SW 1271 (cell line): ENCODE measurements at regions not wholly inside any gene's neighbourhood (a gene's known extent, or its start where the extent isn't known, plus 50 kb on each side); places are given as distances from the start of the nearest gene placed in this dataset.

Experiments used
- DNase-seq, 2 experiments: peaks; one replicate each; lab custom pipeline; 2025; lab: John Stamatoyannopoulos, UW

DNA sequence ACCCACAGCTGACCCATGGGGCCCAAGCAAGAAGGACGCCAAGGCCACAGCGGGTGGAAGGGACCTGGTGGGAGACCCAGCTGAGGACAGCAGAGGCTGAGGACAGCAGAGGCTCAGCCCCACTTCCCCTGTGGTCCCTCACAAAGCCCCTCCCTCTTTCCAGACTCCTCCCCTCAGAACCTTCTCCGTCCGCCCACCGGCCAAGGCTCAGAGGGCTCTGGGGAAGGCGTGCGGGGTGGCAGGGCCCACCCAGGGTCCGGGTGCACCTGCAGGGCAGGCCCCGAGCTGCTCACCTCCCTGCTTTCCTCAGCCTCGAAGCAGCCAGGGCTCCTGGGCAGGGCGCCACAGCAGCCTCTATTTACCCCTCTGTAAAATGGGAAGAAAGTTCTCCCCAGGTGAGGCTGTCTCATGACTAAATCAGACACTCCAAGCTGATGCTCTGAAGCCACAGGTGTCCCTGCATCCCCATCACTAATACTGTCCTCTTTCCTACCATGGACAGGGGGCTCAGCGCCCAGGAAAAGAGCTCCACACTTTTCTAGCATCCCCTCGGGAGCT lies 137.9 kb upstream of the PPP1R26 start:
- no peak for DNase-seq

DNA sequence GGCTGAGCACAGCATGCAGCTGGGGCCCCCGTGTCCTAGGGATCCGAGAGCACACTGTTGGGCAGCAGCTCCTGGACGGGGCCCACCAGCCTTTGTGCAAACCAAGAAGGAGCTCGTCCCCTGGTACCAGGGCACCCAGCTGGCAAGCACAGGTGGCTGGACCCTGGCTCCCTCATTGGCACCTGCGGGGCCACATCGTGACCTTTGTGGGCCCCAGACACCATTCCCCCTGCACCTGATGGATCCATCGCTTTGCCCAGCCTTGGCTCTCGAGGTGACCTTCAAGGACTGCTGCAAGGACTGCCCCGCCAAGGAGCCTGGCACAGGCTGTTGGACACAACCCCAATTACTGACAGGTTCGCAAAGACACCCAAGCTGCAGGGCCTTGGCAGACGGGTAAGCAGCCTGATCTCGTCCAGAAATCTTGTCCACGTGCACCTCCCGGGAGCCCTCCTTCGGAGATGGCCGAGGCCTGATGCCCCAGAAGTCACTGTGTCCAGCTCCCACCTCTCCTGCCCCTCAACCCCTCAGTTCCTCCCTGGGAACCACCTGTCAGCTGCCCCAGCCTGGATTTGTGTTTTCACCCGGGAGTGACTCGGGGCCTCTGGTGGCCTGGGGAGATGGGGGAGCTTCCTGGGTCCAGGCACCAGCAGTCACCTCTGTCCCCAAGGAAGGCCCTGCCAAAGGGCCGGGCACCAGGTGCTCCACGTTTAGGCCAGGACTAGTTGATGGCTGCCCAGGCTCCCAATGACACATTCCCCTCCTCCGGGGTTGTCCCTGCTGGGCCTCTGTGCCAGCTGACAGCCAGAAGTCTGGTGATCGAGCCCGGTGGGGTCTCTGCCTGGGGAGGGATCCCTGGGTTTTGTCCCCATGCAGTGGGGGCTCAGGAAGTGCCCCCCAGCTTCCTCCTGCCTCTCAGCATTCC lies 137.1 kb upstream of the PPP1R26 start:
- no peak for DNase-seq

DNA sequence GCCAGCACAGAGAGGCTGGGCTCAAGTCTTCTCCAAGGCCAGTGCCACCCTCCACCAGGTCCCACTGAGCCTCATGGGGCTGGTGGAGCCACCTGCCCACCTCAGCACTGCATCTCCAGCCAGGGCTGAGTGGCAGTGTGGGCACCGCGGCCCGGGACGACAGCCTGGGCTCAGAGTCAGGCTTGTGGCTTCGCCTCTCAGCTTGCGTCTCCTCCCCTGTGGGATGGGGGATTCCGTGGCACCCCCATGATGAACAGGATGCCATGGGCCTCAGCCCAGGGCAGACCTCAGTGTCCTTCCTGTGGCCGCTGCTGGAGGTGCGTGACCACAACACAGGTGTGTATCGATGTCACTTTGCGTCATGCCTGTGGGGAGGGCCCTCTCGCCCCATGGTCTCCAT lies 136.4 kb upstream of the PPP1R26 start:
- no peak for DNase-seq

DNA sequence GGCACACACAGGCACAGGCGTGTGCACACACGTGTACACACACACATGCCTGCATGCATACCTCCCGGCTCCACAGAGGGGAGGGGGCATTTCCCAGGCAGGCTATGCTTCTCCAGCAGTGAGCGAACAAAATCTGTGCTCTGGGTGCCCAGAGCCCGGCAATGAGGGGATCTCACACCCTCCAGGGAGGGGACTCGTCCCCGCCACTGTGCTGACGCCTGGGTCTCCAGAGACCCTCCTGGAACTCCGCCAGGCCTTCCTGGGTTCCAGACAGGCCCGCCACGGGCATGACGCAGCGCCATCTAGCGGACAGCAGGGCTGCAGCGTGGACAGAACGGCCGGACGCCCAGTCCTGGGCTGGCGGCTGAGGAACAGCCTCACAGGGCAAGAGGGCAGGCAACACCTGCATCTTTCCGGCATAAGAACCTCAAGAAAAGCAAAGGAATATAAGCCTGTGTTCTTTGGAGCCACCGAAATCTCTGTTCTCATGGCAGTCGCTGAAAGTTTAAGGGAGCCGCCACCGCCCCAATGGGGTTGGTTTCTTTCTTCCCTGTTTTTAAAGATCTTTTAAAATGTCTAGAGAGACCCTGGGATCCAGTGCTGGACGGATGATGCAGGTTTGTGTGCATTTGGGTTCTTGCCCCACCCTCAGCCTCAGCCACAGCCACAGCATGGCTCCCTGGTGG lies 135.6 kb upstream of the PPP1R26 start:
- peak in 1 of 2 experiments; percentile 34 for DNase-seq

DNA sequence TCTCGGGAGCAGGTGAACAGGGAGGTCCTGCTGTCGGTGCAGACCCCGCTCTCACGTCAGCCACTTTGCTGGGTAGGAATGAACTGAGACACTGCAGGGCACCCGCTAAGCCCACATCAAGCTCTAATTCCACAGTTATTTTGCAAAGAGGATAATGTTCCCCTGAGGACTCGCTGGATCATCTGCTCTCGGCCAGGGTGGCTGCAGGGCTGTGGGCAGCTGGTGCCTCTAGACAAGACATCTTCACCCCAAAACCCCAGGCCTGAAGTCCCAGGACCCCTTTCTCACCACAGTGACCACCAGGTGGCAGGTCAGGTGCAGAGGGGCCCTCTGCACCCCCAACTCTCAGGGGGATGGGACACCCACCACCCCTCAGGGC lies 135.1 kb upstream of the PPP1R26 start:
- DNase-seq: no peak

DNA sequence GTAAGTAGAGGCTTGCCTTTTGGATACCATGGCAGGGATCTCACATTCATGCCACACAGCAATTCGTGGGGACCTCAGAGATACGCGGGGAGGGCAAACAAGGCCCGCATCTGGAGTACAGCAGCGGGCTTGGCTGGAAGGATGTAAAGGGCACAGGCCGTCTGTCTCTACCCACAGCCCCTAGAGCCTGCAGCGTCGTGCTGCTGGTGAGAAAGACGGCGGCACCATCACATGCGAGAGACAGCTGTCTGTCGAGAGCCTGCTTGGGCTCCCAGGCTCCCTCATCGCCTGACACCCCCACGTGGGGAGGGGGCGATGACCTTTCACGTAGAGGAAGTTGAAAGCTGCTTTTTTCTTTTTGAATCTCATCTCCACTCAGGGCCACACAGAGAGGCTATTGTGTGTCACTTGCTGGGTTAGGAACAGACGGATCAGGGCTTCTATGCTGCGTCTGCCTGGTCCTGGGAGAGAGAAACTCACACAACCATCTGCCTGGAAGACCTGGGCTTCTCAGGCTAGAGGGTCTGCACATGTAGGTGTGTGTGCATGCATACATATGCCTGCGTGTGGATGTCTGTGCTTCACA lies 134.6 kb upstream of the PPP1R26 start:
- no peak for DNase-seq

DNA sequence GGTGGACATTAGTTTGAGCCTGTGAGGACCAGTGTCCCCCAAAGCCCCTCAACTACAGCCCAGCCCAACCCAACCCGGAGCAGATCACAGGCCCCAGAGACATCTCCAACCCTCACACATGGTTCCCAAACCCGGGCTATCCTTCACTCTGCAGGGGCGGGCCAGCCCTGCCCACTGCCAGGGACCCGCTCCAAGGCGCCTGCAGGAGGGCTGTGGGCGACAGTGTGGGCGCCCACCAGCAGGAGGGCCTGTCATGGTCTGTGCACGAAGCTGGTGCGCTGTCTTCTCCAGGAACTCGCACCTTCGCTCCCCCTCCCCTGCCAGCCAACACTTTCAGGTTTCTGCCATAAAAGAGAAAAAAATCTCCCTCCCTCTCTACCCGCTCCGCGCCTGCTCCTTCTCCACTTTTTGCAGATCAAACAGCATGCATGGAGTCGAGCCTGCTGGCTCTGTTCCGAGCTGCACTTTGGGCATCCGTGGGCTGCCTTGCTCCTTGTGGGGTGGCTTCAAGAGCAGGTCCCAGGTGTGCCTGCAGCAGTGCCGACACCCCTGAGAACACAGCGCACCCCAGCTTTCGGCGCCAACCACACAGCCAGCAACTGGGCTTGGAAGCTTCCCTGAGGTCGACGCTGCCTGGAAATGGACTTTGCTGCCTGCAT lies 133.7 kb upstream of the PPP1R26 start:
- no peak for DNase-seq

DNA sequence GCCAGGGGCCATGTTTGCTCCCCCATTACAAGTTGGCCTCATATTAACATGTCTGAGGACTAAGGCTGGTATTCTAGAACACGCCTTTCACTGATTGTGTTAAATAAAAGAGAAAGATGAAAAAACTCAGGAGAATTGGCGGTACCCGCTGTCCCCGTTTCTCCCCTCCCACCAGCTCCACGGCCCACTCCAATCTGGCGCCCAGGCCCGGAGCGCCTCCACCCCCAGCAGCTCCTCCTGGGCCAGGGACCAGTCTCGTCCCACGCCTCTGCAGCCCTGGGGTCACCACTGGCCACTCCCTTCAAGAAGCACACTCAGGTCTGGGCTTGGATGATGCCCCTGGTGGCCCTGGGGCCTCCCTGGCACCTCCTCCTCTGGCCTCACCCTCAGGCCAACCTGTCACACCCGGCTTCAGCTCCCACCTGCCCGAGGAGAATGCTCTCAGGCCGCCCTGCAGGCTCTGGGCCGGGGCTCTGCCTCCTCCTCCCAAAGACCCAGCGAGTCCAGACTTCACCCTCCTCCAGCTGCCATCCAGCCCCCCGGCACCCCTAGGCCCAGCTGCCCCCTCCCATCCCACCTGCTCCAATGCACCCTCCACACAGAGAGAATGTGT lies 133.0 kb upstream of the PPP1R26 start:
- DNase-seq: no peak

DNA sequence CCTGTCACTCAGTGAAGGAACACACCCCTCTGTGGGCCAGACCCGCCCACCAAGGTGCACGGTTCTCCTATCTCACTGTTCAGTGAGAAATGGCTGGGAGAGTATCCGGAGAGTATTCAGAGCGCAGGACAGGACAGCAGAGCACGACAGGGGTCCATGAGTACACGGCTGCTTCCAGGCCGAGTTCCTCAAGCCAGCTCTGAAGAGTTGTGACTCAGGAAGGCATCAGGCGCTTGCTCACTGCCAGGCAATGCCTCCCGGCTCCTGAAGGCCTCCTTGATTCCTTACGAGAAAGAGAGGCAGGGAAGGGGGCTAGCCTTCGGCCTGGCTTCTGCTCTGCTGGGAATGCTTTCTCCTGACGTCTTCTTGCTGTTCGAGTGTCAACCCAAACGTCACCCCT lies 132.1 kb upstream of the PPP1R26 start:
- DNase-seq: no peak

DNA sequence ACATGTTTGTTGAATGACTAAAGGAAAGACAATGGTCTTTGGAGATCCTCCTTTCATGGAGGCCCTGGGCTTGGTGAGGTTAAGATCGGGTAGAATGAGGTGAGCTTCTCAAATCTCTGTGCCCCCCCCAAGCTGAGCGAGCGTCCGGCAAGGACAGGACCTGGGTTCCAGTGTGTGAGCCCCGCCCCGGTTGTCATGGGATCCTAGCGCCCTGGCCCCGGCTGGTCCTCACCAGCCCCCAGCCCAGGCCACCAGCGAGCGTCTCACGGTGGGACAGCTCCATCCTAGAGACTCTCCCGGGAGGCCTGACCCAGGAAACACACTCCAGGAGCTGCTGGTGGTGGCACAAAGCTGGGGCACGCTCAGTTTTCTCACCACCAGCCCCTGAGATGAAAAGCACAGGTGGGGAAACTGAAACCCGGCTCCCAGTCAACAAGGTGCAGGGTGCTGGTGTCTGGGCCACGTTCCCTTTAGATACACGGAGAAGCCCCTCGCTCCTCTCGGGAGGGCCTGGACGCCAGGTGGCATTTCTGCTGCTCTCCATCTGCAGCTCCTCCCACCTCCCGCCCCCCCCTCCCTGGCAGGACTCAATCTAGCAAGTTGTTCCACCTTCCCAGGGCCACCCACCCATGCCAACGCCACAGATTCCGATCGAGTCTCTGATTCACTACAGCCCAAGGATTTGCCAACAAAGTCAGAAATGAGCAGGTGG lies 131.3 kb upstream of the PPP1R26 start:
- no peak for DNase-seq

DNA sequence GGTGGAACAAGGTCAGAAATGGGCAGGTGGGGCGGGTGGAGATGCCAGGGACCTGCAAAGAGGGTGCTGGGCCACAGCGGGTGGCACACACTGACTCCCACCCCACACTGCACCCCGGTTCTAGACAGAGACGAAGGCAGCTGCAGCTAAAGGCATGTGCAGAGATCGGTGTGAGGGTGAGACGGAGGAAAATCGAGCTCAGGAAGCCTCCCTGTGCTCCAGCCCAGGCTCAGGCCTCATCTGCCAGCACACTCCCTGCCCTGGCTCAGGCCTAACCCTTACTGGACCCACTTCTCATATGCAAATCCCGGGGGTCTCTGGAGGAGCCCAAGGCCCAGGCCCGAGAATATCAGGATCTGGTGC lies 130.8 kb upstream of the PPP1R26 start:
- DNase-seq: no peak

DNA sequence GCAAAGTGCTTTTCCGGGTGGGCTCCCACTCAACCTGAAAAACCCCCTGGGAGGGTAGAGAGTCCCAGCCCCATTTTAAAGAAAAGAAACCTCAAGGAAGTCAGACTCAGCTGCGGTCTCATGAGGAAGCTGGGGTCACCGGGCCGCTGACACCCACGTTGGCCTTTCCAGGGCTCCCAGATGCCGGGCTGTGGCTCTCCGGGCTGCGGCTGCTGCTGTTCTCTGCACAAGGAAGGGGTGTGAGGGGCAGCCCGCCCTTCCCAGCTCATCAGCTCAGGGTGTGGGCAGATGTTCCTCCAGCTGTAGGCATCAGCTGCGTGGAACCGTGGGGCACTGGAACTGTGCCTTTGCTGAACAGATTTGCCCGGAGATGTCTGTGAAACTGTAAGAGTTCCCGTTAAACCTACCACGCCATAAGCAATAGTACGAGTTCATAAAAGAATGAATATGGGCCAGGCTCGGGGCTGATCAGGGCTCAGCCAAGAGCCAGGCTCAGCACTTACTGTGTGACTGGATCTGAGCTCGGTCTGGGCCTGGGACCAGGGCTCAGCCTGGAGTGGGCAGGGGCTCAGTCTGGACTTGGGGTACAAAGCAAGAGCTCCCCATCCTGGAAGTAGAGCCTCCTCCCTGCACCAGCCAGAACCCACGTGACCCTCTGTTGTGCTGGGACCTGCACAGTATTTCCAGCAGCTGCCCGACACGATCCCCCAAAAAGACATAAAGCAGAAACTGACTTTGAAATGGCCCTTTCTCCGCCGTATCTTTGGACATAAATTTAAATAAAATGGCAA lies 130.2 kb upstream of the PPP1R26 start:
- DNase-seq: no peak

DNA sequence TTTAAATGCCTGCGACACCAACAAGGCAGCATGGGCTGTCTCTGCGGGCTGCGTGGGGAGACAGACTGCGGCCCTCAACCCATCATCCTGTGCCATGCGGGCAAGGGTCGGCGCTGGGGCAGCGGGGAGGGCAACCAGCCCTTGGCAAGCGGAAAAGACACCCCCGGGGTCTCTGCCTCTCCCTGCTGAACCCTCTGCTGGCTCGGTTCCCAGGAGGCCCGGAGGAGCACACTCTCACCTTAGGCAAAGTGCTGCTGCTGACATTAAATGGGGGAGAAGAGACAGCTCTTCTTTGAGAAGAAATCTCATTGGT lies 129.6 kb upstream of the PPP1R26 start:
- no peak for DNase-seq

DNA sequence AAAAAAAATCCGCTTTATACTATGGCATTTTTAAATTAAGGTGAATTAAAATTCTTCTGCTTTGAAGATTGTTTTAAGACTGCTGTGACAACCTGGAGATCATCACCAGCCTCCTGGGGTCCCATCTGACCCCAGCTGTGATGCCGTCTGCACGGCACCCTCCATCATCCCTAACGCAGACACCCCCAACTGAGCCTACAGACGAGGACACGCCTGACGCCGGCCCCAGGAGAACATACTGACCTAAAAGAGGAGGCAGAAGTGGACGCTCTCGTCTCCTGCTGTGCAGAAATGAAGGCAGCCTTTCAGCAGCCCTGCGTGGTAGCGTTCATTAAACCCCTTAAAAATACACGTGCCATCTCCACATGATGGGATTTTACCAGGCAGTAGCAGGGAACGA lies 125.6 kb upstream of the PPP1R26 start:
- no peak for DNase-seq

DNA sequence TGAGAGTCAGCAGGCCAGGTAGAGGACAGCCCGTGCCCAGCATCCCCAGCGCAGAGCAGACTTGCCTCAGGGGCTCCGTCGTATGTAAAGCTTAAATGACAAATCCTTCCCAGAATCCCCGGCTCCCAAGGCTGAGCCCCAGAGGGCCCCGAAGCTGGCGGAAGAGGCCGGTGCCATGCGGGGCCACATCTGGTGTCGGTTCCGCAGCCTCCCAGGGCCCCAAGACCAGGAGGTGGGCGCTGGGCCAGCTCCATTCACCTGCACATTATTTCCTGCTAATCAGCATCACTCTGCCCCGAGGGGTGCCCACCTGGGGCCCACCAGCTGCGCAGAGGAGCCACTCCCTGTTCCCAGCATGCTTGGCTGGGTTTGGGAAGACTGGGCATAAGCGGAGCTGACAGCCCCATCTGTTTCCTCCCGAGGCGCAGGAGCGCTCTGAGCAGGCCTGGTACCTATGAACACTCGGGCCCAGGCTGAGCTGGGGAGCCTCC lies 124.0 kb upstream of the PPP1R26 start:
- DNase-seq: no peak

DNA sequence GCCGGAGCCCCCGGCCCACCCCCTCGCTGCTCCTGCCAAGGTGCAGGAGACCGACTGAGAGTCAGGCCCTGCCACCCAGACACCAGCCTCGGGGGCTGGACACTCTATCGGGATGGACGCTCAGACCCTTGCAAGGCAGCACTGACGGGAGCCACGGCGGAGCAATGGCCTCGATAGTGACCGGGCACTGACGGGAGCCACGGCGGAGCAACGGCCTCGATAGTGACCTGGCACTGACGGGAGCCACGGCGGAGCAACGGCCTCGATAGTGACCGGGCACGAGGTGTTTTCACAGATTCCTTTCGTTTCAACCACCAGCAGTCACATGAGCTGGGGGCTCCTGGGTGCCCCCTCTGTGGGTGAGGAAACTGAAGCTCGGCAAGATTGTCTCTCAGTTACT lies 123.6 kb upstream of the PPP1R26 start:
- no peak for DNase-seq

DNA sequence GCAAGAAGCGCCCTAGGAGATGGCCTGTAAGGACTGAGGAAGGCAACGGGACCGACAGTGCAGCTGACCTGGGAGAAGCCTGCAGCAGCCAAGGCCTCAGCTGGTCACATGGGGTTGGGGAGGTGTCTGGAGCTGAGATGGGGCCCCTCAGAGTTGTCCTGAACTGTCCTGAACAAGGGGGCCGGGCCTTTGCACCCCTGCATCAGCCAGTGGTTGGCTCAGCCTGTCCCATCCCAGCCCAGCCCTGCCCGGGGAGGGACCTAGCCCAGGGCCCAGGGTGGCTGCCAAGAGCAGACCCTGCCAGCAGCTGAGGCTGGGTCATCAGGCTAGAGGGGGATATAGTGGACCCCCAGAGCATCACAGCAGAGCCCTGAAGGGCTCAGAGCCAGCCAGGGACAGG lies 122.8 kb upstream of the PPP1R26 start:
- DNase-seq: no peak

DNA sequence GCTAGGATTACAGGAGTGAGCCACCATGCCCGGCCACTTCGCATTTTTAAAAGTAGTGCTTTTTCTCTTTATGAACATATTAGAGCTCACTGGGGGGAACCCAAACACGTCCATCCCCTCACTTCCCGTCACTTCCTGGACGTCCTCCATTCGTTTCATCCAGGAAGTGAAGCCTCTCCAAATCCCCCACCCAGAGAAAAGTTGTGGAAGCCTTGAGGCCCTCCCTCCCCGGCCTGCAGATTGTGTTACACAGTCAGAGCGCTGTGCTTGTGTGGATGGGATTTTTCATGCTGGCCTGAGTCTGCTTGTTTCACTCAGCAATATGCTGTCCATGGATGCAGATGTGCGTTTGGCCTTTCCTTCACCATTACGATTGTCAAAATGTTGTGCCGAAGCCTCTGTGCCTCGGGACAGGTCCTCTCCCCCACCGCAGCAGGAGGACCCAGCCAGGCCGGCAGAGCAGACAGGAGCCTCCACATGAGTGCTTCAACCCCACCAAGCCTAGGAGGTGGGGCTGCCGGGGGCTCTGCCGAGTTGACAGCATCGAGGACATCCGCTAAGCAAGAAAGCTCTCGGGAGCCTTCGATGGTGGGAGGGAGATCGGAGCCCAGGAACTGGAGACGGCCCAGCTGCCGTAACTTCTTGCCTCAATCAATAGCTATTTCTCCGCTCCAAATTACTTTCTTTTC lies 121.6 kb upstream of the PPP1R26 start:
- DNase-seq: no peak

DNA sequence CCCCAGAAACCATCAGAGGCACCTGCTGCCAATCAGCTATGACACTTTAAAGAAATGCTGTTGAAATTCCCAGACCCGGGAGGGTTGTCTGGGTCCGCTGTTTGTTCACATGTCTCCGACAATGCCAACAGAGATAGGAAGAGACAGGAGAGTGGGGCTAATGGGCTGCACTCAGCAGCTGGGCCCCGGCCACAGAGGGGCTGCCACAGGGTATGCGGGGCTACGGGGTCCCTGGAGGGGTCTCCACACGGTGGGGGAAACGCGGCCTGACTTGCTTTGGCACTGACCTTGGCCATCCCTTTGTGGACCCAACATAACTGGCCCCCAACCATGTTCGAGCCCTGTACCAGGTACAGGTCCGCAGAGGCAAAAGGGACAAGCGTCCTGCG lies 121.0 kb upstream of the PPP1R26 start:
- DNase-seq: no peak

DNA sequence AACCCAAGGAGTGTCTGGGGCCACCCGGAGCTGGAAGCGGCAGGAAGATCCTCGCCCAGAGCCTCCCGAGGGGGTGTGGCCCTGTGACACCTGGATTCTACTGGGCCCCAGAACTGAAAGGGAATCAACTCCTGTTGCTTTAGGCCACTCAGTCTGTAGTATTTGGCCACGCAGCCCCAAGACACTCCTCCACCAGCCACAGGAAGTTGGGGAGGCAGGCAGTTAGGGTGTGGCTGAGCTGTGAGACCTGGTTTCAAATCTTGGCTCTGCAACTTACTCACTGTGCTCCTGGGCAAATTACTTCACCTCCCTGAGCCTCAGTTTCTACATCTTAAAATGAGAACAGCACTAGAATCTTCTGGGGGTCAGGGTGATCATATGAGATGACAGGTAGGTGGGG lies 119.8 kb upstream of the PPP1R26 start:
- DNase-seq: no peak
